H9 (cell line): ENCODE measurements at regions not wholly inside any gene's neighbourhood (a gene's known extent, or its start where the extent isn't known, plus 50 kb on each side); places are given as distances from the start of the nearest gene placed in this dataset.

Experiments
- DNase-seq: peaks from one replicate; pipeline ENCODE4 v3.0.0-alpha.2; 2017
- H2AFZ ChIP-seq: one replicate; pipeline ENCODE4 v1.6.1; 2013; ENCODE audit warnings: mild to moderate bottlenecking, low read length, control low read depth, moderate library complexity
- H2AK5ac ChIP-seq: 2 replicates; pipeline ENCODE4 v1.6.1; 2013; ENCODE audit warnings: low read length, control low read depth, mixed read lengths; ENCODE audit not compliant: insufficient read length
- H2BK120ac ChIP-seq: one replicate; pipeline ENCODE4 v1.6.1; 2013; ENCODE audit warnings: low read depth, mild to moderate bottlenecking, low read length, control low read depth, inconsistent platforms; ENCODE audit not compliant: poor library complexity, severe bottlenecking
- H2BK12ac ChIP-seq: 2 replicates; pipeline ENCODE4 v1.6.1; 2013; ENCODE audit warnings: low read length, control low read depth, mixed read lengths, low read depth; ENCODE audit not compliant: insufficient read length
- H2BK15ac ChIP-seq: 2 replicates; pipeline ENCODE4 v1.6.1; 2013; ENCODE audit warnings: low read depth, low read length, control low read depth
- H2BK20ac ChIP-seq: one replicate; pipeline ENCODE4 v1.6.1; 2013; ENCODE audit warnings: low read depth, mild to moderate bottlenecking, low read length, control low read depth, inconsistent platforms; ENCODE audit not compliant: poor library complexity, severe bottlenecking
- H2BK5ac ChIP-seq: 2 replicates; pipeline ENCODE4 v1.6.1; 2013; ENCODE audit warnings: low read length, control low read depth, mixed read lengths; ENCODE audit not compliant: insufficient read length
- H3K14ac ChIP-seq: 2 replicates; pipeline ENCODE4 v1.6.1; 2013; ENCODE audit warnings: low read length, control low read depth; ENCODE audit not compliant: insufficient read depth
- H3K18ac ChIP-seq: 2 replicates; pipeline ENCODE4 v1.6.1; 2013; ENCODE audit warnings: low read depth, mild to moderate bottlenecking, mixed read lengths, low read length, control low read depth; ENCODE audit not compliant: insufficient read length
- H3K23ac ChIP-seq: 2 replicates; pipeline ENCODE4 v1.6.1; 2013; ENCODE audit warnings: low read length, control low read depth, mixed read lengths, low read depth; ENCODE audit not compliant: insufficient read length
- H3K23me2 ChIP-seq: 2 replicates; pipeline ENCODE4 v1.6.1; 2013; ENCODE audit warnings: low read depth, mild to moderate bottlenecking, mixed read lengths, low read length, control low read depth; ENCODE audit not compliant: insufficient read length, poor library complexity, severe bottlenecking
- H3K27ac ChIP-seq: 2 replicates; pipeline ENCODE4 v1.5.1; 2013; ENCODE audit warnings: low read length, control low read depth, mixed read lengths, low read depth; ENCODE audit not compliant: insufficient read length
- H3K27me3 ChIP-seq: 2 replicates; pipeline ENCODE4 v1.6.1; 2013; ENCODE audit warnings: low read length, control low read depth, inconsistent platforms; ENCODE audit not compliant: insufficient read depth
- H3K4ac ChIP-seq: 2 replicates; pipeline ENCODE4 v1.6.1; 2013; ENCODE audit warnings: low read depth, mild to moderate bottlenecking, control low read depth, inconsistent platforms, low read length, moderate library complexity
- H3K4me1 ChIP-seq: 2 replicates; pipeline ENCODE4 v1.6.1; 2013; ENCODE audit warnings: low read length, control low read depth, inconsistent platforms; ENCODE audit not compliant: insufficient read depth
- H3K4me2 ChIP-seq: 2 replicates; pipeline ENCODE4 v1.6.1; 2013; ENCODE audit warnings: low read length, control low read depth, mixed read lengths; ENCODE audit not compliant: insufficient read length, insufficient read depth
- H3K56ac ChIP-seq: 2 replicates; pipeline ENCODE4 v1.6.1; 2013; ENCODE audit warnings: low read depth, mild to moderate bottlenecking, mixed read lengths, low read length, control low read depth; ENCODE audit not compliant: insufficient read length
- H3K79me1 ChIP-seq: 2 replicates; pipeline ENCODE4 v1.6.1; 2013; ENCODE audit warnings: low read depth, mild to moderate bottlenecking, moderate library complexity, low read length, control low read depth, inconsistent platforms; ENCODE audit not compliant: insufficient read depth, poor library complexity, severe bottlenecking
- H3K79me2 ChIP-seq: 2 replicates; pipeline ENCODE4 v1.6.1; 2013; ENCODE audit warnings: low read length, control low read depth, inconsistent platforms; ENCODE audit not compliant: insufficient read depth
- H3K9ac ChIP-seq: 2 replicates; pipeline ENCODE4 v1.6.1; 2013; ENCODE audit warnings: low read length, control low read depth, mixed read lengths; ENCODE audit not compliant: insufficient read length; ENCODE audit errors: extremely low read depth
- H3K9me3 ChIP-seq: one replicate; pipeline ENCODE4 v1.6.1; 2013; ENCODE audit warnings: low read depth, low read length, inconsistent platforms; ENCODE audit not compliant: control insufficient read depth
- H3T11ph ChIP-seq: one replicate; pipeline ENCODE4 v1.6.1; 2013; ENCODE audit warnings: mild to moderate bottlenecking, low read length, control low read depth, inconsistent platforms
- H4K20me1 ChIP-seq: one replicate; pipeline ENCODE4 v1.6.1; 2013; ENCODE audit not compliant: control insufficient read depth, insufficient read length, insufficient read depth
- H4K5ac ChIP-seq: 2 replicates; pipeline ENCODE4 v1.6.1; 2013; ENCODE audit warnings: low read depth, mild to moderate bottlenecking, mixed read lengths, low read length, control low read depth; ENCODE audit not compliant: insufficient read length
- H4K8ac ChIP-seq: replicated peaks from 2 replicates; pipeline ENCODE4 v1.6.1; 2013; ENCODE audit warnings: low read length, control low read depth, mixed read lengths, low read depth; ENCODE audit not compliant: insufficient read length
- H4K91ac ChIP-seq: 2 replicates; pipeline ENCODE4 v1.6.1; 2013; ENCODE audit warnings: low read depth, mild to moderate bottlenecking, moderate library complexity, mixed read lengths, low read length, control low read depth; ENCODE audit not compliant: insufficient read length
- H3K27ac Mint-ChIP-seq, 3 experiments: 2 replicates in 2 of 3; 3 replicates in 1 of 3; pipeline ENCODE4 v1.8.0; 2020 to 2021; ENCODE audit warnings: mixed read lengths in 3 of 3, mild to moderate bottlenecking in 1 of 3, moderate library complexity in 1 of 3
- H3K27me3 Mint-ChIP-seq: 2 replicates; pipeline ENCODE4 v1.8.0; 2021; ENCODE audit warnings: low read depth, mild to moderate bottlenecking, moderate library complexity, mixed read lengths
- H3K36me3 Mint-ChIP-seq, 3 experiments: 2 replicates in 2 of 3; 3 replicates in 1 of 3; pipeline ENCODE4 v1.8.0; 2020 to 2021; ENCODE audit warnings: low read depth in 3 of 3, mixed read lengths in 3 of 3; ENCODE audit not compliant: insufficient read depth in 1 of 3
- H3K4me1 Mint-ChIP-seq, 2 experiments: 2 replicates each; pipeline ENCODE4 v1.8.0; 2020; ENCODE audit warnings: mixed read lengths in 2 of 2
- H3K4me3 Mint-ChIP-seq, 2 experiments: 2 replicates in 1 of 2; 3 replicates in 1 of 2; pipeline ENCODE4 v1.8.0; 2020 to 2021; ENCODE audit warnings: mild to moderate bottlenecking in 2 of 2, mixed read lengths in 2 of 2, moderate library complexity in 1 of 2
- H3K9me3 Mint-ChIP-seq, 2 experiments: 2 replicates in 1 of 2; 3 replicates in 1 of 2; pipeline ENCODE4 v1.8.0; 2020; ENCODE audit warnings: mild to moderate bottlenecking in 2 of 2, mixed read lengths in 2 of 2, moderate library complexity in 1 of 2
- WGBS: extraction: QIAGEN DNeasy Blood & Tissue Kit; methylation state at CpG from one replicate; pipeline ENCODE4 v1.1.7; 2013; ENCODE audit warnings: missing lambda C conversion rate, low lambda C conversion rate, mixed read lengths; ENCODE audit not compliant: insufficient read length; ENCODE audit errors: extremely low coverage; 5-methylcytosine and 5-hydroxymethylcytosine counted together
- TF ChIP-seq, protein P1 (sequence below): fragments of 200-600 bp; sonication (generic); conservative IDR thresholded peaks from 3 replicates; pipeline ENCODE4 v1.8.0; 2021; ENCODE audit warnings: antibody characterized with exemption, mild to moderate bottlenecking

DNA sequence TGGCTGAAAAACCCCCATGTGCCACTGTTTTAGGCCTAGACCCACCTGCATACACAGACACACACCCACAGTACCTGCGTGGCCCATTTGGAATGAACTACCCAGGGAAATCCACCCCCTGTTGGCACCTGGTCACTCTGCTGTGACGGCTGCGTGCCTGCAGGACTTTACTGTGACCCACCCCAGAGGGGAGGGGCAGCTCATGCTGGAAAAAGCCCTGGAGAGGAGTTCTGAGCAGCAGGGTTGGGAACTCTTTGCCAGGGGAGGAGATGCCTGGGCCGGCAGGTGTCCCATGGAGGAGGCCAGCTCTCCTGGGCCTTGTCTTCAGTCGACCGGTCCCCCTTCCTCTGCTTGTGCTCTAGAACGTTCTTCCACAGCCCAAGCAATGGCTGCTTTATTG lies 87.3 kb upstream of the CSF3R start:
- Histone ChIP-seq H3K79me2 (no peaks in the 10 kb centered on the region), H2BK120ac (no peak overlapping the region), H2BK15ac (no peak overlapping the region), H2BK20ac (no peak overlapping the region), H3K4ac (no peak overlapping the region), H4K8ac (no peak overlapping the region), H3K9me3 (no peaks in the 10 kb centered on the region), H4K20me1 (no peaks in the 10 kb centered on the region), H3K14ac (no peak overlapping the region), H3K56ac (no peak overlapping the region), H3T11ph (no peak overlapping the region), H2BK5ac (no peak overlapping the region), H3K27me3 (no peaks in the 10 kb centered on the region), H3K23me2 (no peaks in the 10 kb centered on the region), H3K4me2 (no peak overlapping the region), H3K23ac (no peak overlapping the region), H3K9ac (no peak overlapping the region), H3K27ac (no peak overlapping the region), H2AFZ (no peak overlapping the region), H2BK12ac (no peak overlapping the region), H4K5ac (no peak overlapping the region), H4K91ac (no peak overlapping the region), H2AK5ac (no peak overlapping the region), H3K79me1 (no peaks in the 10 kb centered on the region), H3K18ac (no peak overlapping the region), H3K4me1 (no peaks in the 10 kb centered on the region)
- H3K4me3 Mint-ChIP-seq = no peak overlapping the region
- DNase-seq = peak; percentile 13
- H3K9me3 Mint-ChIP-seq = no peaks in the 10 kb centered on the region
- no CpG with 5 or more reads among the region's 7 CpGs for WGBS
- peaks cover 16% of the 10 kb centered on the region for H3K27me3 Mint-ChIP-seq
- H3K36me3 Mint-ChIP-seq = no peaks in the 10 kb centered on the region
- H3K4me1 Mint-ChIP-seq = peaks cover 18 to 23% of the 10 kb centered on the region in 2 experiments
- TF ChIP-seq, protein P1, sequence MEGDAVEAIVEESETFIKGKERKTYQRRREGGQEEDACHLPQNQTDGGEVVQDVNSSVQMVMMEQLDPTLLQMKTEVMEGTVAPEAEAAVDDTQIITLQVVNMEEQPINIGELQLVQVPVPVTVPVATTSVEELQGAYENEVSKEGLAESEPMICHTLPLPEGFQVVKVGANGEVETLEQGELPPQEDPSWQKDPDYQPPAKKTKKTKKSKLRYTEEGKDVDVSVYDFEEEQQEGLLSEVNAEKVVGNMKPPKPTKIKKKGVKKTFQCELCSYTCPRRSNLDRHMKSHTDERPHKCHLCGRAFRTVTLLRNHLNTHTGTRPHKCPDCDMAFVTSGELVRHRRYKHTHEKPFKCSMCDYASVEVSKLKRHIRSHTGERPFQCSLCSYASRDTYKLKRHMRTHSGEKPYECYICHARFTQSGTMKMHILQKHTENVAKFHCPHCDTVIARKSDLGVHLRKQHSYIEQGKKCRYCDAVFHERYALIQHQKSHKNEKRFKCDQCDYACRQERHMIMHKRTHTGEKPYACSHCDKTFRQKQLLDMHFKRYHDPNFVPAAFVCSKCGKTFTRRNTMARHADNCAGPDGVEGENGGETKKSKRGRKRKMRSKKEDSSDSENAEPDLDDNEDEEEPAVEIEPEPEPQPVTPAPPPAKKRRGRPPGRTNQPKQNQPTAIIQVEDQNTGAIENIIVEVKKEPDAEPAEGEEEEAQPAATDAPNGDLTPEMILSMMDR = no peak
- no peak overlapping the region for H3K27ac Mint-ChIP-seq
